HuH-7 (cell line): ENCODE measurements at regions not wholly inside any gene's neighbourhood (a gene's known extent, or its start where the extent isn't known, plus 50 kb on each side); places are given as distances from the start of the nearest gene placed in this dataset.

ENCODE experiments used
- DNase-seq: peaks from one replicate; pipeline ENCODE4 v3.0.0; 2011; ENCODE audit warnings: low spot score

DNA sequence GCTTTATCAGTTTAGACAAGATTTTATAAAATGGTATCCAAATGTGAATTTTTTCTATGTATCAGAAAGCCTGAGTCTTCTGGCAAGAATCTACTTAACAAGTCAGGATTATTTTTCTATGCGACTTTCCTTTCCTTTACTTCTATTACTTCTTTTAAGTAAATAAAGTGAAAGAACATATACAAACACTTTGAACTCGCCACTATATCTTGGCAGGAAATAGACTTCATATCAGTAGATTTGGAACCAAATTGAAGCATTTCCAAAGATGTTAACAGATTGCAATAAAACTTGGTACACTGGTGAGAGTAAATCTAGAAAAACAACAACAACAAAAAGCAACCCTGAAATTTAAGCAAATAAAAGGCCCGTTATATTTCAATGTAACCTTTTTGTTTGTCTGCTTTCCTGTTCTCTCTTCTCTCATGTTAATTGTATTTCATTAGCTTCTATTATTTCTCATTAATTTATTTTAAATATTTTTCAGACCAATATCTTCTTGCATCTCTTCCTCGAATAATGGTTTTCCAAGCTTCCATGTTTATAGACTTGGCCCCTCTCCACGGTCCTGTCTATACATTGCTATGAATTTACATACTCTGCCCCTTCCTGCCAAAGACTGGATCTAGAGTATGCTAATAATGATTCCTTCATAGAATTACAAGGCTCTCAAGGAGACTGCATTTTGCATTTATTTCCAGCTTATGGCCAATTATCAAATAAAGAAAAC, 843.6 kb downstream of the ADGRL2 start:
- DNase-seq, result no peak

DNA sequence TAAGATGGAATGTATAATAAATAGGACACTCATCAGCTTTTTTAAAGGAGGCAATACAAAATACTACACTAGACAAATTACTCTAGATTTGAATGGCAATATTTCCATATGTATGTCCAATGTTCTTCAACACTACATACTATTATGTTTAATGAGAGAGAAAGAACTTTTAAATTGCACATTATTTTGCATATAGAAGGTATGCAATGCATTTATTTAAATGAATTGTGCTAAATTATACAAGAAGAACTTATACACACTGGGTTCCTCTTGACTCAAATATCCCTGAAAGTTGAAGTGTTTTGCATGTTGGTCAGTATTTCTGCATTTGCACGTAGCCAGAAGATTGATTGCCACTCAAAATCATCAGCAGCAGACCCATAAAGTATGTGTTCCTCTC, 839.6 kb downstream of the ADGRL2 start:
- DNase-seq, result no peak

DNA sequence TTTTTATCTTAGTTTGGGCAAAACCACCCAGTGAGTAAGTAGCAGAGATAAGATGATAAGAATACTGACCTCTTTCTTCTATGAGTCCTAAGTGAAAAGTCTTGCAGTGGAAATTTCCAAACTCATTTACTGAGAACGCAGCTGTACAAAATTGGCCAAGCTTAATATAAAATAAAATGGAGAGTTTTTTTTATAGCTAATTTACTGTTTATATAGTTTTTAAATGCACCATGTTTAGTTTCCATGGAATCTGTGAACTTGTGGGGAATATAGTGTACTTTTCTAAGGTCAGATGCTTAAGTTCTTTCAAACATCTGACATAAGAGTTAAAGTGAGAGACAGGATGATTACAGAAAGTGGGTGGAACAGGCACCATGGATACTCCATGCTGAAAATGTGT, 833.5 kb downstream of the ADGRL2 start:
- no peak for DNase-seq

DNA sequence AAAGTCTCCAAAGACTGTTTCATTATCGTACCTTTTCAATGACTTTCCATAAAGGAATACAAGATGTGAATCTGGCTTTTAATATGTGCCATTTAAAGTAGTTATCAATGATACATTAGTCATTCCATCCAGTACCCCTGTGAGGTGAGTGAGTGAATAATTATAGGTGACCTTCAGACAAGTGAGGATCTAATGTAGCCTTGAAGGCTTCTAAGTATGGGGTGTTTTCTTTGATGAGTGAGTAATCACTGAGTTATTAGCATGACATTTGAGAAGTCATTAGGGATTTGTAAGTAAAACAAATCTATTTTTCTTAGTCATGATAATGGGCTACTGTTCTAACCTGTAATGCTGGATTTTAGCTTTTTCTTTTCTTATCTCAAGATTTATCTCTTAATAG, 831.4 kb downstream of the ADGRL2 start:
- no peak for DNase-seq

DNA sequence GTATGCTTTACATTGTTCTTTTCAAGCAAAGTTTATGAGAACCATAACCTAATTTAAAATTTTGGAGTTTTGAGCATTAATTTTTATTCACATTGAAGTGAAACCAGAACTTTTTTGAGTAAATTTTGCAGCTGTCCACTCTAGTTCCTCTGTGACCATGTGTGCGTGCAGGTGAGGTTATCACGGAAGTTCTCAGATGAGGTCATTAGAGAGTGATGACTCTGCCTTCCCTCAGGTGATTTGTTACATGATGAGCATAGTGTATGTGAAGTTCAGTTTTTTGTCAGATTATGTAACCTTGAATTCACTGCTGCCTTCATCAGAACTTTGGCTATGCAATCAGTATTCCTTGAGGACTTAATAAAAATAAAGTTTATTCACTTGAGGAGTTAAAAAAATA, 828.2 kb downstream of the ADGRL2 start:
- no peak for DNase-seq

DNA sequence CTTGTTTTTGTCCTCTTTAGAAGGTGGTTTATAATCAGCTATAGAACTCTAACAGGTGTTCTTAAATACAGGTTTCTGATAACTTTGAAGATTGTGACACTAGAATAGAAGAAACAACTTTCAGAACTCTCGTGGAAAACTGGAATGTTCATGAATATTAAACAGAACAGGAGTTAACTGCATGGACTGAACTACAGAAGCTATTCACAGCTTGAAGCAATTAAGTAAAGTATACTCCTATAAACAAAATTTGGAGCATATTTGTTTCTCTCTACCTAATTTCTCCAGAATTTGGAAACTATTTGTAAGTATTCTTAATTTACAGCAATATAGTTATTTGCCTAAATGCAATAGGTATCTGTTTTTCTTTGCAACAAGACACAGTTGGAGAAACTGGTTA, 824.8 kb downstream of the ADGRL2 start:
- no peak for DNase-seq

- no peak for DNase-seq
Measured at GRCh38 chr1:82621076-82621475, 820.3 kb downstream of the ADGRL2 start.

GRCh38 chr1:82614090-82614489, 813.4 kb downstream of the ADGRL2 start:
- no peak for DNase-seq

DNA sequence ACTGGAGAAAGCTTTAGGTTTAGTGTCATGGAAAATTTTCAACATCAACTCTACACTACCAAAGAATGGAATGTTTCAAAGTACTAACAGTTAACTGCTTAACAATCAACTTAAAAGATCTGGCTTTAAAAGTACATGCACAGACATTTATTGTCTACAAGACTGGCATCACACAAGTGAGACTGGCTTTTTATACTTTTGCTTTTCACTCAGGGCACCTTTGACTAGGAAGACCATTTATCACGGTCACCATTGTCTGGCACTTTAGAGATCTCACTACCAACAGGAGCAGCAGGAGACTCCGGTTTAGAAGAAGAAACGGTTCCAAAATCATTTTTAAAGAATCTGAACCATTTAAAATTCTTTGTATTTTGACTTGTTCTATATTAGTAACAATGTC, 812.3 kb downstream of the ADGRL2 start:
- no peak for DNase-seq

GRCh38 chr1:82606546-82606945, 805.8 kb downstream of the ADGRL2 start:
- DNase-seq, result no peak

DNA sequence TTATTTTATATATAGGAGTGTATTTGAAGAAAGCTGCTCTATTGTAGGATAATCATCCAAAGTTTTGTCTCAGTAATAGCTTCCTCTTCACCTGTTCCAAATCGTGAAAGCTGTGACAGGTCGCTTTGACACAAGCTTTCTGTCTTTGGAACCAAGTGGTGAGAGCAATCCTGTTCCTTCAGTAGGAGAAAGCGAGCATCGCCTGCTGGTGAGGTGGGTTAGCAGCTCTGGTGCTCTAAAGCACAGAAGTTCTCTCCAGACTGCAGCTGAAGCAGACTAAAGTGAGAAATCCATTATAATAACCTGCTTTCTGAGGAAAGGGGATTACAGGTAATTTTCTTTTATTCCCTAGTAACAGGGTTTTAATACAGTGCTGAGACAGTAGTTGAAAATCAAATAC, 803.8 kb downstream of the ADGRL2 start:
- no peak for DNase-seq

GRCh38 chr1:82600314-82600713, 799.6 kb downstream of the ADGRL2 start:
- DNase-seq, result no peak

DNA sequence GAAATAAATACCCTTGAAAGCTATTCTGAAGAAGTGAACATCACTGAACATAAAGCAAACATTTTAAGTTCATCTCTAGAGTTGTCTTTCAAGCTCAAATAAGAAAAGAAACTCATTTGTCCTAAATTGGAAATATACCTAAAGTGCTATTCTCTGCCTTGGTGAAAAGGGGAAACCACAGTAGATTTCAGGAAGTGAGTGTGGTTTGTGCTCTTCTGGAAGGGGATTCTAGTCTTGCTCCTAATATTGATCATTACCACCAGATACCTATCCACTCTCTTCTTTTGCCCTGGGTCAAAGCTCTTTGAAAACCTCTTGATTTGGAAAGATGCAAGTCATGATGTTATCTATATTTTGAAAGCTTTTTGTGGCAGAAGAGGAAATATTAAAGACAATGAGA, 798.1 kb downstream of the ADGRL2 start:
- DNase-seq, result no peak

- no peak for DNase-seq
Measured at GRCh38 chr1:82598337-82598736, 797.6 kb downstream of the ADGRL2 start.

DNA sequence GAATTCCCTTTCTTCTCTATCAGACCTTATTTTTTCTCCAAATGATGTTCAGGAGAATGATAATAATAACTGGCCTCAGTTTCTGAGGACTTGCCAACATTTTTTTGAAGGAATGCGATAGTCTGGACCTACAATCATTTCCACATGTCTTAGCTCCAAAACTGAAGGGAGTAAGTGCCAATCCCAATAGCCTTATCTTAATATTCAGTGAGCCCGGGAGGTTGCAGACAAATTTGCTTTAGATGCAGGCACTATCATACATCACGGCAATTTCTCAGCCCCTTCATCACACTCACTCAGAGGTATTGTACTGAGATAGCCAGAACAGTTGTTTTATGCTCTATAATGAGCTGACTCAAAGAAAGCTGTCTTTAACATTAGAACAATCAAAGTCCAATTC, 796.9 kb downstream of the ADGRL2 start:
- DNase-seq, result no peak

DNA sequence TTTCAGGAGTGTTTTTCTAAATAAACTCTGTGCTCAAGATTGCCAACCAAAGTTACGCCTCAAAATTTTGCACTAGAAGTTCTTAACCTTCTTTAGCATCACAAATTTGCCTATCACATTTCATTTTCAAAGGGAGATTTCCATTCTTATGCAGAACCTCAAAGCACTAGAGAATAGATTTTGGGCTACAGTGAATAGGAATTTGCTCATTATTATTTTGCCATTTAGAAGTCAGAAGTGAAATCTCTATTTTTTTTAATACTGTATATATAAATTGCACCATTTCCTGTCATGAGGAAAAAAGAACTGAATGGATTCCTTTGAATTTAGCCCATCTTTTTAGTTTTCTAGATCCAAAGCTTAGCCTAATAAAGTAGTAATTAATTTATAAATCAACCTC, 796.4 kb downstream of the ADGRL2 start:
- no peak for DNase-seq

GRCh38 chr1:82593561-82593960, 792.8 kb downstream of the ADGRL2 start:
- DNase-seq, result no peak

DNA sequence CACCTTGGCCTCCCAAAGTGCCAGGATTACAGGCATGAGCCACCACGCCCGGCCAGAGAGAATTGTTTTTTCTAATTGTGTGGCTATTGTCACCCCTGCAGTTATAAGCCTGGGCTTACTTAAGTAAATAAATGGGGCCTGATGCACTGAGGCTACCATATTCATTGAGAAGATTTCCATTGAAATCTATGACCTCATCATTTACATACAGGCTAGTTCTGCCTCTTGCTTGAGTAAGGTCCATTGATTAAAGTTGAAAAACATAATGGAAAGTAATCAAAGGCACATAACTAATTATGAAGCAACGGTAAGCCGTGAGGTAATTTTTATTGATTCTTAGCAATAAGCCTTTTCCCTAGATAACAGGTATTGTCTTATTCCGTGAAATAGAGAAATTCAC, 788.9 kb downstream of the ADGRL2 start:
- no peak for DNase-seq

GRCh38 chr1:82587371-82587770, 786.6 kb downstream of the ADGRL2 start:
- no peak for DNase-seq

- no peak for DNase-seq
Measured at GRCh38 chr1:82586473-82586872, 785.7 kb downstream of the ADGRL2 start.

DNA sequence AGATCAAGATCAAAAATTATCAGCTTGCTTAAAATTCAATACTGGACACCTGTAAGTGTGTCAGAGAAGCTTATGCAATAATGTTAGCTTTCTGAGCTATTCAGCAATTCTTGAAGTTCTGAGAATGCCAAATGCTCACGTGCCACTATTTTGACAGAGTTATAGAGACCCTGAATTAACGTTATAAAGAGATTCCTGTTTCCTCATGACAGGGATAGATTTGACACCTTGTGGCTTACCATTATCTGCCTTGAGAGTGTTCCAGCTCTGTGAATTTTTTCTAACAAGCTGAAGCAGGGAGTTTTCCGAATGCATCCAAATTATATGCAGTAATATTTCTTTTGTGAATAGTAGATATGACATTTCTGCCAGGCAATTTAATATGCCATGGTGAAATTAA, 781.6 kb downstream of the ADGRL2 start:
- no peak for DNase-seq

DNA sequence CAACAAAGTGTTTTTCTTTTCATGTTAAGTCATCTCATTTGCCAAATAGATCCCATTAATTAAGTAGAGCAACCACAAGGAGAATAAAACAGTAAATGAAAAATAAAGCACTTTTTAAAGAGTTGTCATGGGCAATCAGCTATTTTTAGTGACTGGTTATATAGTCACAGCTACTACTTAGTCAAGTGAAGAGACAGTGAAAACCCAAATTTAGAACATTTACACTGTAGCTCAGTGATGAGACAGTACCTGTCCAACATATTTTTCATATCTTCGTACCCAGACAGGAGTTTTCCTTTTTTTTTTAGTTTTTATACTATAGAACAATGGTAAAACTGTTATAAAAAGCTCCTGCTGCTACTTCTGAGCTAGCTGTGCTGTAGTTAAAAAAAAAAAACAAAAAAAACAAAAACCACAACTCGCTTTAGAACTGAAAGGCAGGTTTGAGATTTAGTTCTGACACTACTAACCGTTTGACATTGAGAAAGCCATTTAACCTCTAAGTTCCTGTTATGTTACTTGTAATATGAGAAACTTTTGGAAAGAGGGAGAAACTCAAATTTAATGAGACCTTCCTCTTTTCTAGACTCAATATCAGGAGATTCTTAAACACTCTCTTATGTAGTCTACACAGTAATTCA, 777.5 kb downstream of the ADGRL2 start:
- no peak for DNase-seq

DNA sequence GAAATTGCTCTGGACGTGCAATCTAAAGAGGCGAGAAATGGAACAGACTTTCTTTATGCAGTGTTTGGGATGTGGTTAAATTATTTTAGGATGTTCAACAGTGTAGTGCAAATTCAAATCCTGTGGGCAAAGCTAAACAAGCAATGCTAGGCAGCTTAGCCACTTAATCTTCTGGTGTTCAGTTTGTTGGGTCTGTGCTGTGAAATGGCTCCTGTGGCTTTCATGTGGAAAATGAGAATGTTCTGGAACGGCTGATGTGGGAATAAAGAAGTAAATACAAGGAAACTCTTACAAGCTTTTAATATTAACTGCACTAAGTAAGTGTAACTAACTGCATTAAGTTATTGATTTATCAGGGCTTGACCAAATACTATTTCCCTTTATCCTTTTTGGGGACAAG, 766.6 kb downstream of the ADGRL2 start:
- no peak for DNase-seq

GRCh38 chr1:82565546-82565945, 764.8 kb downstream of the ADGRL2 start:
- DNase-seq, result no peak
